HG03457 (cell line): ENCODE measurements at regions not wholly inside any gene's neighbourhood (a gene's known extent, or its start where the extent isn't known, plus 50 kb on each side); places are given as distances from the start of the nearest gene placed in this dataset.

ENCODE experiments used
- ATAC-seq: cut with Tn5 transposase; IDR thresholded peaks from one replicate; pipeline ENCODE4 v1.9.1; 2021; ENCODE audit warnings: moderate number of reproducible peaks; ENCODE audit not compliant: unreplicated experiment

DNA sequence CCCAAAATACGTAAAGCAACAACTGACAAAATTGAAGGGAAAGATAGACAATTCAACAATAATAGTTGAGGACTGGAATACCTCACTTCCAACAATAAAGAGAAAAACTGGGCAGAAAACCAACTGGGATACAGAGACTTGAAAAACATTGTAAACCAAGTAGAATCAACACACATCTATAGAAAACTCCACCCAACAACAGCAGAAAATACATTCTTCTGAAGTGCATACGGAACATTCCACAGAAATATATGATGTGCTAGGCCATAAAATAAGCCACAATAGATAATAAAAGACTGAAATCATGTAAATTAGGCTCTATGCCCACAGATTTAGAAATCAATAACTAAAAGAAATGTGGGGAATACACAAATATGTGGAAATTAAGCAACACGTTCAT is 98.4 kb upstream of the THBS1 start:
- ATAC-seq, result no peak

GRCh38 chr15:39486621-39487457 is 94.0 kb upstream of the THBS1 start:
- no peak for ATAC-seq

GRCh38 chr15:39487458-39487735 is 93.5 kb upstream of the THBS1 start:
- no peak for ATAC-seq

- ATAC-seq, result no peak
Observed at GRCh38 chr15:39488516-39488915, 92.4 kb upstream of the THBS1 start.

DNA sequence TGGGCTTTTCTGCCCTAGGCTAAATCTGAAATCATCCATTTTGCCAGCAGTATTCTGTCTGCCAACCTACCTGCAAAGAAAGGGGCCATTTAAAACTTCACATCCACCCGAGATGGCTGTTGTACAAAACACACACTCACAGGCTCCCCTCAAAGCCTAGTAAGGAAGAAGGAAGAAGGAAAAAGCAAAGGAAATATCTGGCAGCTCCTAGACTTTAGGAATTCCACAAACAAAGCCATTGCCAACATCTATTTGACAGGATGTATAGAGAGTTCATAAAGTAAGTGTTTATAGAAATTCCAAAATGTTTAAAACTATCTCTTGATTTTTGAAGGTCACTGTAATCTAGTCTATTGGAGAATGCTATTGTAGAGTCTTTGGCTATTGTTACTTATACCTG is 91.9 kb upstream of the THBS1 start:
- ATAC-seq, result no peak

GRCh38 chr15:39491115-39491885 is 89.6 kb upstream of the THBS1 start:
- no peak for ATAC-seq

GRCh38 chr15:39491886-39492490 is 88.9 kb upstream of the THBS1 start:
- ATAC-seq, result no peak

DNA sequence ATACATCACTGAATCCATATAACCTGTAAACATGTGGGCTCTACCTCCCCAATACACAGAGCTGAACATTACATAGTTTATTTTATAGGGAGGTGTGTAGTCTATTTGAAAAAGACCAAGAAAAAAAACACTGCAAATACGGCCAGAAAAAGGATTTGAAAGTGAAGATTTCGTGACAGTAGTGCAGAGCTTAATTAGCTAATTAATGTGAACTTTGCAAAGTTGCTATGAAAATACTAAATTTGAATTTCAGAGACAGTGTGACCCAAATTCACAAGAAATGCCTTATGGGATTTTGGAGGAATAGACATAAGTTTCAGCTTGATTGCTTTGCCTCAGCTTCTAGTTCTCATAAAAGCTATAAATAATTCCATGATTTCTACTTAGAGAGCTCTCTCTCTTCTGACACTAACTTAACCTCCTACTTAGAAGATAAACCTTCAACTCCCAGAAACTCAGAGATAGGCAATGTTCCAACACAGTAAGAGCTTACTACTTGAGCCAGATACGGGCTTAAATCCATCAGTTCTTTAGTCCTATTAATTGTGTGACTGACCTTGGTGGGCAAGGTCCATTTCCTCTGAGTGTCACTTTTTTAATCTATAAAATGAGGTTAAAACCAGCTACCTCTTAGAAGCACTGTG is 87.3 kb upstream of the THBS1 start:
- no peak for ATAC-seq

GRCh38 chr15:39494462-39494861 is 86.4 kb upstream of the THBS1 start:
- ATAC-seq, result no peak

DNA sequence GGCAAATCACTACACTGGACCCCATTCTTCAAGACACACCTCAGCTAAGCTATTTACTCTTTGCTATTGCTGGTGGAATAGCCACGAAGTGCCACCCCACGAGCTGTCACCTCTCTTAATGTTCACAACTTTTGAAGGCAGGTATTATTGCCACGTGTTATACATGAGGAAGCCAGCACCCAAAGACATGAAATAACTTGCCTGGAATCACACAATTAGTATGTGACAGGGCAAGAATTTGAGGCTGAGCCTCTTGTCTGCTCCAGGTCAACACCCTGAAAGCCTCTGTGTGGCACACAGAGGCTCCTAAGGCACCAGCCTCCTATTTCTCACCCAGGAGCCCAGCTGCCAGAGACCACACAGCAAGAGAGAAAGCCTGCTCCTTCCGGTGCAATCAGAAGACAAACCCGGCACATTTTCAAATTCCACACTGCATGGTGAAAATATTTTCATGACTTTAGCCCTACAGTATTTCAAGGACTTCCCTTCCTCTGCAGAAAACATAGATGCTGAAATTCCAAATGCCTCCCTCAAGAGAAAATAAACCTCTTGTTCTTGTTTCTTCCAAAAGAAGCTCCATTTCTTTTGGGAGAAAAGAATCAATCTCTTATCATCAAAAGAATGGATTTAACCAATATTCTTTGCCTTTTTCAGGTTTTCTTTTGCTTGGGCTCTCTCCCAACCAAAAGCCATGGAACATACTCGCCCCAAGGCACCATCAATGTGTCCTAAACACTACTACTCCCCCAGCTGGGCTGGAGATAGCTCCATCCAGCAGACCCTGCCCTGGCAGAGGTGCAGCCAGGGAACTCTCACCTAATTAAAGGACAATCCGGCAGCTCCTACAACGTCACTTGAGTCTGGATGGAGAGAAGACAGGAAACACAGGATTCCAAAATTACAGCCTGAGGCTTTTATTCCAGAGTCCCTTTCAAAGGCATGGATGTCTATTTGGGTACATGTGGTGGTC is 84.7 kb upstream of the THBS1 start:
- ATAC-seq, result no peak

DNA sequence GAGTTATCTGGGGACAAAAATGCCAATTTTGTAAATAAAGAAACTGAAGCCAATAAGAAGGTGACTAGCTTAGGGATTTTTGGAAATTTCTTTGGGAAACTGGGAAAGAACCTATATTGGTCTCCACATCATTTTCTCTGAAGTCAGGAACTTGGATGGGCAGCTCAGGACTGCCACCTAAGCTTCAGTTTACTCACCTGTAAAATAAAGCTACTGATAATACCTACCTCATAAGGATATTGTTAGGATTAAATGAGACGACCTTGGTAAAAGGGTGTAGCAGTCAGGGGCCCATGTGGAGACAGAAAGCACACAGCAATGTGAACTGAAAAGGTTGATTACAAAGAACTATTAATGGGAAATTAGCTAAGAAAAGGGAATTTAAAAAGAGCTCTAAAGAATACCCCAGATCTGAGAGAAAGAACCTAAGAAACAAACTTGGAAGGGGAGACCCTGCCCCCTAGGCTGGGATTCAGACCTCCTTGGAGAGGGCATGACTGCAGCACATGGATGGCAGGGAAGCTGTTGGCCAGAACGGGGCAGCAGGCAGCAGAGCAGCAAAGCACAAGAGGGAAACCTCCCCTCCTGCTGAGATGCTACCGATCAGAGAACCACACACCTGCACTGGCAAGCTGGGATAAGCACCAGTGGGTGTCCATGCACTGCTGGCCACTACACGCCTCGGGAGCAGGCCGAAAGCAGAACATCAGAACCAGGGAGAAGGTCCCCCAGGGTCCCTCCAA is 83.7 kb upstream of the THBS1 start:
- no peak for ATAC-seq

DNA sequence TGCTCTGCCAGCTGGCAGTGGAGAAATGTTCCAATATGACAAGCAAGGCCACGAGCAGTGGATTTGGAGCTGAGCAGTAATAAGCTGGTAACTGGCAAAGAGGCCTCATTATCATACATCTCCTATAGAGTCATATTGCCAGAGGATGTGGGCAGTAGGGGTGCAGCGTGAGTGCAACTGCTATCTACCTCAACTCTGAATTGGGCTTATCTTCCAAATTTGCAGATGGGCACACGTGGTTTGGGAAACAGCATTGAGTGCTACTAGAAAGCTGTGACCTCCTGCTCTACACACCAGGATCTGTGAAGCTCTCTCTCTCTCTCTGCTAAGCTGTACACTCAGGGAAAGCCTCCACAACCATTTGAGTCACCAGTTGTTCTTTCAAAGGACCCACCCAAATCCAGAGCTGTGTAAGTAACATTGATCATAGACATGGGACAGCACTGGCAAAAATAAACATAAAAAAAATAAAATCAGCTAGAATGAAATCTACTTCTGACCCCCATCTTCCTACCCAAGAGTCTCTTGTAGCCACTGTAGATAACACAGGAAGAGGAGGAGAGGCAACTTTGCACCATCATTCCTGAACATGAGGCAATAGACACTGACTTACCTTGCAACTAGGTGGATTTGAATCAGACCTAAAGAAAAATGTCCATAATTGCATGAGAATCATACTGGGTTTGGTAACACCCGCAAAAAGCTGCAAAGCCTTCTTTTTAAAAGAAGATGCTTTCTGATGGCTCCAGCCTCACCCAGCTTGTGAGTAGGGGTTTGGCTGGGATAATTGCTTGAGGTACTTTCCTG is 82.9 kb upstream of the THBS1 start:
- no peak for ATAC-seq

DNA sequence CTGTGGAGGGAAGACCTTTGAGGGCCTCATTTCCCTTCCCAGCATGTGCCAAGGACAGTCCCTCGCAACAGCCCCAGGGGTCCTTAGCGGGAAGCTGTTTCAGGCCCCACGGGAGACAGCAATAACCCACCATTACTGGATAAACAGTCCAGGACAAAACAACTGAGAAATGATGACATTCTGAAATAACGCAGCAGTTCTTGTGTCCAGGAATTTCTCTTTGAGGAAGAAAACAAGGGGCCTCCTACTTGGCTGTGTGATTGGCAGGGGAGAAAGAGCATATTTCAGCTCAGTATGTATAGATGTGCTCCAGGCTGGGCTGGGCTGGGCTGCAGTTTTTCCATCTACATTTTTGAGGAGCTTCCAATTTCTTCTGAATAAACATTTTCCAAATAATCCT is 82.2 kb upstream of the THBS1 start:
- ATAC-seq, result no peak

GRCh38 chr15:39499042-39499441 is 81.8 kb upstream of the THBS1 start:
- no peak for ATAC-seq

DNA sequence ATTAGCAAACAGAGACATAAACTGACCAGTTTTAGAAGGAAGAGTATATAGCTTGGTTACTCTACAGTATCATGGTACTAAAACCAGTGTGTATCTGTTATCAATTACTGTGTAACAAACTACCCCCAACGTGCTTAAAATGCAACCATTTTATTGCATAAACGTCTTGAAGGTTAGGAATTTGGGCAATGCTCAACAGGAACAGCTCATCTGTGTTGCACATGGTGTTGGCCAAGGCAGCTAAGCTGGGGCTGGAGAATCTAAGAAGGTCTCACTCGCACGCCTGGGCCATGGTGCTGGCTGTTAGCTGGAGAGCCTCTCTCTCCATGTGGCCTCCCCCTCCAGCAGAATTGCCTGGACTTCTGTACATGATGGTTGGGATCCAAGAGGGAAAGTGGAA is 81.2 kb upstream of the THBS1 start:
- no peak for ATAC-seq

DNA sequence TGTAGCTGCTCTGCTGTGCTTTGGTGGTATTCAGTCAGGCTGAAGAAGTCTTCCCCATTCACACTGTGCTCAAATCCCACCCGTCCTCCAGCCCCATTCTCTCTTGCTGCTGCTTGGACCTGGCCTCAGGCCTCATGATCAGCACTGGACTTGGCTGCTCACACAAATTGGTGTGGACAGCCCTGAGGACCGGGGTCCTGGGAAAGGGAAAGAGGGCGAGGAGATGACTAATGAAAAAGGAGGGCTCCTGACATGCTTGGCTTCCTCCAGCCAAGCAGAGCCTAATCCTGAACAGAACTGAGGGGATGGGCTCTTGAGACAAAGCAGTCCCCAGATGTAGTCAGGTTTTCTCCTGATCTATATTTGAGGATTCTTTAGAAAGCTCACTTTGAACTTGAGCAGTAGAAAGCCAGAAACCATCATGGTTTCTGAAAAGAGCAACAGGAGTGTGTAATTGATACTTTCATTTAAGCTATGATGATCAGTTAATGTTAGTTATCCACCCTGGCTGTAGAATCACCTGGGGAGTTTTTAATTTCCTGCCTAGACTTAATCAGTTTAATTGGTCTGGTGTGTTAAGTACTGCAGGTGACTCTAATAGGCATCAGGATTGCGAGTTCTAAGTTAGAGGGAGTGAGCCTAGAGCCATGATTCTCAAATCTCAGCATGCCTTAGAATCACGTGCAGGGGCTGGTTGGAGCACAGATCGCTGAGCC is 79.4 kb upstream of the THBS1 start:
- ATAC-seq, result no peak

DNA sequence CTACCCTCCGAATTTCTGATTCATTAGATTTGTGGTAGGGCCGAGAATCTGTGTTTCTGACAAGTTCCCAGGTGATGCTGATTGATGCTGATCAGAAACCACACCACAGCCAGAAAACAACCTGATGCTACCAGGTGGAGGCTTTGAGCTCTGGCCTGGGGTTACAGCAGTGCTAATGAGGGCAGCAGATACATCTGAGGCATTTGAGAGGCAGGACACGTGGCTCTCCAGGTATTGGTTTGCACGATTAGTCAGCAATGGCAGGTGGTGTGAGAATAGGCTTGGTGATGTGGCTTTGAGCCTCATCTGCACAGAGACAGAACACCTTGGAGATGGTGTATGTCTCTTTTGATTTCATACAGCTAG is 78.8 kb upstream of the THBS1 start:
- no peak for ATAC-seq

- ATAC-seq, result no peak
Observed at GRCh38 chr15:39502611-39503195, 78.2 kb upstream of the THBS1 start.
